NCI-H2029 treated with DMSO at 0.1 percent for 48 hours (cell line): ENCODE measurements at regions not wholly inside any gene's neighbourhood (a gene's known extent, or its start where the extent isn't known, plus 50 kb on each side); places are given as distances from the start of the nearest gene placed in this dataset.
"Not testable (repeated sequence)": the region's sequence is repeated elsewhere in the genome, so short reads cannot be mapped to it uniquely, and the experiment has no call there.

Experiments
- DNase-seq: peaks from one replicate; lab custom pipeline; 2025; lab: John Stamatoyannopoulos, UW

DNA sequence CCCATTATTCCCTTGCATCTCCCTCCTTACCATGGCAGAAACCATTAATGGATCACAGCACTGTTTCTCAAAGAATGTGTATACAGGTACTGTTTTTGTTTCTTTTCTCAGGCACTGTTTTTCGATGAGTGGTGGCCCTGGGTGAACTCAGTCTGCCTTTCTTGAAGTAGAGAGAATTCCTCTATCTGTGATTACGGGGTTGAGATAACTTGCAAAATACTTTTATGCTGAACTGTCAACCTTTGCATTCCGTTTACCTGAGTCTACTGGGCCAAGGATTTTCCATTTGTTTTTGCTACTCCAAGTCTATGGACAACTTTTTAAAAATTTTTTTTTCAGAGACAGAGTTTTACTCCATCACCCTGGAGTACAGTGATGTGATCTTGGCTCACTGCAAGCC is 82.7 kb upstream of the CLINT1 start:
- DNase-seq: no peak

DNA sequence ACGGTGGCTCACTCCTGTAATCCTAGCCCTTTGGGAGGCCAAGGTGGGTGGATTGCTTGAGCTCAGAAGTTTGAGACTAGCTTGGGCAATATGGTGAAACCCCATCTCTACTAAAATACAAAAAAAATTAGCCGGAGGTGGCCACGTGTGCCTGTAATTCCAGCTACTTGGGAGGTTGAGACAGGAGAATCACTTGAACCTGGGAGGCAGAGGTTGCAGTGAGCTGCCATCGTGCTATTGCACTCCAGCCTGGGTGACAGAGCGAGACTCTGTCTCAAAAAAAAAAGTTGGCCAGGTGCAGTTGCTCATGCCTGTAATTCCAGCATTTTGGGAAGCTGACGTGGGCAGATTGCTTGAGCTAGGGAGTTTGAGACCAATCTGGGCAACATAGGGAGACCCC is 79.2 kb upstream of the CLINT1 start:
- DNase-seq: not testable (repeated sequence)

DNA sequence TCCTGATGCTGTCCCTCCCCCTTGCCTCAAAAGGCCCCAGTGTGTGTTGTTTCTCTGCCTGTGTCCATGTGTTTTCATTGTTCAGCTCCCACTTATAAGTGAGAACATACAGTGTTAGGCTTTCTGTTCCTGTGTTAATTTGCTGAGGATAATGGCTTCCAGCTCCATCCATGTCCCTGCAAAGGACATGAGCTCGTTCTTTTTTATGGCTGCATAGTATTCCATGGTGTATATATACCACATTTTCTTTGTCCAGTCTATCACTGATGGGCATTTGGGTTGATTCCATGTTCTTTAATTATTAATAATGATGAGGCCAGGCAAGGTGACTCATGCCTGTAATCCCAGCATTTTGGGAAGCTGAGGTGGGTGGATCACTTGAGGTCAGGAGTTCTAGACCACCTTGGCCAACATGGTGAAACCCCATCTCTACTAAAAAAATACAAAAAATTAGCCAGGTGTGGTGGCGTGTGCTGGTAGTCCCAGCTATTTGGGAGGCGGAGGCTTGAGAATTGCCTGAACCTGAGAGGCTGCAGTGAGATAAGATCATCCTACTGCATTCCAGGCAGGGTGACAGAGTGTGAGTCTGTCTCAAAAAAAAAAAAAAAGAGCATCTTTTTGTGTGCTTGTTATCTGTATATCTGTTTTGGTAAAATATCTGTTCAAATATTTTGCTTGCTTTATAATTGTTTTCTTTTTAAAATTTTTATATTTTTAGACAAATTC is 78.0 kb upstream of the CLINT1 start:
- not testable (repeated sequence) for DNase-seq

DNA sequence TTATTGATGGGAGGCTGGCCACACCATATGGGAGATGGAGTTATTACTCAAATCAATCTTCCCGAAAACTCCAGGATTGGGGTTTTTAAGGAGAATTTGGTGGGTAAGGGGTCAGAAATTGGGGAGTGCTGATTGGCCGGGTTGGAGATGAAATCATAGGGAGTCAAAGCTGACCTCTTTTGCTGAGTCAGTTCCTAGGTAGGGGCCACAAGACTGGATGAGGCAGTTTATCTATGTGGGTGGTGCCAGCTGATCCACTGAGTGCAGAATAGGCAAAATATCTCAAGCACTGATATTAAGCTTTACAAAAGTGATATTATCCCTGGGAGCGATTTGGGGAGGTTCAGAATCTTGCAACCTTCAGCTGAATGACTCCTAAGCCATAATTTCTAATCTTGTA is 75.7 kb upstream of the CLINT1 start:
- no peak for DNase-seq

DNA sequence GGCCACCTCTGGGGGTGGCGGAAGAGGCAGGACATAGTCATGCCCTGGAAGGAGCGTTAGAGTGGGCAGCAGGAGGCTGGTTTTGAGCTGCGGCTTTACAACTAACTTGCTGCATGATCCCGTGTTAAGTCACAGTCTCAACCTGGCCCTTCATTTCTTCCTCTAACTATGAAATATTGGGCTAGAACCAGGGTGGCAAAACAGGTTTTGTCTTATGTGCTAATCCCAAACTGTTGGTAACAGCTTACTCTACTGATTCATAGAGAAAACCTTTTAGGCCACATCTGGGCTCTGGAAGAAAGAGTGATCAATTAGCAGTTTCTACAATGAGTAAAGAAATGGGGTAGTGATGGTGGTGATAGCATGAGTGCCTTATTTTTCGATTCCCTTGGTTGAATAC is 74.1 kb upstream of the CLINT1 start:
- no peak for DNase-seq

DNA sequence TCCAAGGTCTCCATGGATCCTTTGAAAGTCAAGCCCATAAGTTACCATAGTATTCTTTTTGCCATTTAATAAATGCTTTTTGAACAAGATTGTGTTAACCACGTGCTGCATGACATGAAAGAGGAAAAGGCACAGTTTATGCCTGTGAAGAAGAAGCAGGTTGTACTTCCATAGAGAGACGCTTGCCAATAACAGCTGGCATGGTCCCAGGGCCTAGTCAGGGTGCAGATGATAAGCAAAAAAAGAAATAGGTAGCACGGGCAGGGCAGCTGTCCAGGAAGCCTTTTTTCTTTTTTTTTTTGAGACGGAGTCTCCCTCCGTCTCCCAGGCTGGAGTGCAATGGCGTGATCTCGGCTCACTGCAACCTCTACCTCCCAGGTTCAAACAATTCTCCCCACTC is 71.8 kb upstream of the CLINT1 start:
- peak; percentile 26 for DNase-seq

DNA sequence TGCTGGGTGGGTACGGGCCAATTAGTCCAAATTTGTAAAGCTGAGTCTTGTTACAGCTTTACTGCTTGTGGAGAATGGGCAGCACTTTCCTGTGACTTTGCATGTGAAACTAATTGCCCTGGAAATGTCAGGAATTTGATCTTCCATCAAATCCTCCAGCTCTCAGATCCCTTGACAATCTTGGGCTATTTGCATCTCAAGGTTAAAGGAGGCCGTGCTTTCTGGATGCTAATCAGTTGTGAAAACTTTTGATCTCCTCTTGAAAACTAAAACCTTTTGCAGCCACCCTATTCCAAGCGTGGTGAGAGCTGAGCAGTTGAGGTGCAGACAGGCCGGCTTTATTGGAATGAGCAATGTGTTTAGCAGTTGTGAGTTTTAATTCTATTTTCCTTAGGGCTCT is 68.0 kb upstream of the CLINT1 start:
- no peak for DNase-seq

DNA sequence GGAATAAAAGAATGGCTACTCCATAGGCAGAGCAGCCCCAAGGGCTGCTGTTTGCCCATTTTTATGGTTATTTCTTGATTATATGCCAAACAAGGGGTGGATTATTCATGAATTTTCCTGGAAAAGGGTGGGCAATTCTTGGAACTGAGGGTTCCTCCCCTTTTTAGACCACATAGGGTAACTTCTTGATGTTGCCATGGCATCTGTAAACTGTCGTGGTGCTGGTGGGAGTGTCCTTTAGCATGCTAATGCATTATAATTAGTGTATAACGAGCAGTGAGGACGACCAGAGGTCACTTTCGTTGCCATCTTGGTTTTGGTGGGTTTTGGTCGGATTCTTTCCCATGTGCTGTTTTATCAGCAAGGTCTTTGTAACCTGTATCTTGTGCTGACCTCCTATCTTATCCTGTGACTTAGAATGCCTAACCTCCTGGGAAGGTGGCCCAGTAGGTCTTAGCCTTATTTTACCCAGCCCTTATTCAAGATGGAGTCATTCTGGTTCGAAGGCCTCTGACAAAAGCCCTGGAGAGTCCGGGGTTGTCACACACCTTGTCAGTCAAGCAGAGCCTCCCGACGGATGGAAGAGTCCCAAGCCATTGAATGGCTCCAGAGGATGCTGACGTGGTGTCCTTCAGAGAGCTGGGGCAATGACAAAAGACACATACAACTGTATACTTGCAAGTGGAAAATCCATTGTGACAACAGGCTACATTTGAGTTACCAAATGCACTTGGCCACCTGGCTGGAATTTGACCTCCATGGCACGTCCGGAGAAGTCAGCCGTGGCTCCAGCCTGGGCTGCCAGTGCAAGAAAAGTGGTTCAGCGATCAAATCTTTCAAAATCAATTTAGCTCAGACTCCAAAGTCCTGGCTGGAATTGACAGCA is 67.1 kb upstream of the CLINT1 start:
- DNase-seq: no peak

DNA sequence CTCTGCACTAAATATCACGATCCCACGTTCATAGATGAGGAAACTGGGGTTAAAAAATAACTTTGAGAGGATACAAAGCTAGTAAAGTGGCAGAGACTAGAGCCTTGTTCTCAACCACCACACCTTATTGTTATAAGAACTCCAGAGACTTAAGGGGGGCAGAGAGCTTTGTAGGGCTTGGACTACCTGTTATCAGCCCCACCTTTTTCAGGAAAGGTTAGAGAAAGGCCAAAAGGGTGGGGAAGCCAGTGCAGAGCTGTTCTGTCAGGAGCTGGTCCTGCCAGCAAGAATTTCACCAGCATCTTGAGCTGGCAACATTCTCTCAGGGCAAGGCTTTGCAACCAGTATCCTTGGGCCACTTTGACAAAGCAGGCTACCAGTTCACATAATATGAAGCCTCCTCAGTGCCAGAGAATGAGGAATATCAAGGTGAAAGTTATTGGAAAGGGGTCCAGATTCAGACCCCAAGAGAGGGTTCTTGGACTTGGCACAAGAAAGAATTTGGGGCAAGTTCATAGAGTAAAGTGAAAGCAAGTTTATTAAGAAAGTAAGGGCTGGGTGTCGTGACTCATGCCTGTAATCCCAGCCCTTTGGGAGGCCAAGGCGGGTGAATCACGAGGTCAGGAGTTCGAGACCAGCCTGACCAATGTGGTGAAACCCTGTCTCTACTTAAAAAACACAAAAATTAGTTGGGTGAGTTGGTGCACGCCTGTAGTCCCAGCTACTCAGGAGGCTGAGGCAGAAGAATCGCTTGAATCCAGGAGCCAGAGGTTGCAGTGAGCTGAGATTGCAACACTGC is 66.2 kb upstream of the CLINT1 start:
- DNase-seq: no peak

DNA sequence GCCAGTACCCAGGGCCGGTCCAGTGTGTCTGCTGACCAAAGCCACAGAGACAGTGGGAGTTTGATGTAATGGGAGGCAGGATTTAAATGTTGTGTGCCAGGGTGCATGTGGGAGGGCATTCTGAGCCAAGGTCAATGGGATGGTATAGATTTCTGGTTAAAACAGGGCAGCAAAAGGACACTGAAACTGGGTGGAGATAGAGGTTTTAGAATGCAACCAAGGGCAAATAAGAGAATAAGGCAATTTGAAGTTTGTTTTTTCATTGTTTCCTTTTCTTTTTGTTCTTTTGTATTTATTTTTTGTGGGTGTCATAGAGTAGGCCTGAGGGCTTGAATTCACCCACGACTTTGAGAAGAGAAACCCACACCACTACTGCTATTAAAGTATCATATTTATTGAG is 65.5 kb upstream of the CLINT1 start:
- DNase-seq: no peak

DNA sequence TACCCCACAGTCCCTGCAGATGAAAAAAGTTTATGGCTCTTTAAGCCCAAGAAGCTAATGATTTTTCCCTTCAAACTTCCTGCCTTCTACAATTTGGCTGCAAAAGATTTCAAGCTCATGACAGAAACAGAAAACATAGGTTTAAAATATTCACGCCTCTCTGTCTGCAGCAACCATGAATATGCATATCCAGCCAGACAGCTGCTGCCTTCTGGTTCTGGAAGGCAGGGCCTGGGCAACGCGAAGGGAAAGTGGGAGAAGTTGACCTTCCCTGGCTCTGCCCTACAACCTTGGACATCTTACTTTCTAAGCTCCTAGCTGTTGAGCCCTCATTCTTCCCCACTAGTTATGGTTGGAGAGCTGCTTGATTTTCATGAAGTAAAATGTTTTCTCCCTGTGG is 64.8 kb upstream of the CLINT1 start:
- no peak for DNase-seq

DNA sequence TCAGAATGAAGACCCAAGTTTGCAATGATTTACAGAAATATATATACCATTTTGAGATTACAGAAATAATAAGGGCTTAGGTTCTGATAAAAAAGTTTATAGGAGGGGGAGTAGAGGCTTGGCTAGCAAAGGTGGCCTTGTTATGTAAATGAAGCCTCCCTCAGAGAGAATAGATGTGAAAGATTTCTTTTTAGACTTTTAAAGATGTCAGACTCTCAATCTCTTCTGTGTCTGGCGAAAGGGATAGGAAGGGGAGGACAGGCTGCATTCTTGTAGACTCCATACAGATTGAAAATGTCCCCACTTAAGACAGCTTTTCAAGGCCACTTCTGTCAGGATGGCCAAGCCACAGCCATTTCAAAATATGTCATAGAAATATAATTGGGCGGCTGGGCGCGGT is 63.1 kb upstream of the CLINT1 start:
- no peak for DNase-seq

DNA sequence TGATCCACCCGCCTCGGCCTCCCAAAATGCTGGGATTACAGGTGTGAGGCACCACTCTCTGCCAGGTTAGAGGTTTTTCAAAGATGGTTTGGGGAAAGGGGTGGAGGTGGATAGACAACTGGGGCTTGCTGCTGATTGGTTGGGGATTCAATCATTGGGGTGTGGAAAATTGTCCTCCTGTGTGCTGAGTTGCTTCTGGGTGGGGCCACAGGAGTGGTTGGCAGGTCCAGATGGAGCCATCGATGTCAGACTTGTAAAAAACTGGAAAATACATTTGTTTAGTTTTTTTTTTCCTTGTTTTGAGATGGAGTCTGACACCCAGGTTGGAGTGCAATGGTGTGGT is 61.9 kb upstream of the CLINT1 start:
- DNase-seq: no peak

DNA sequence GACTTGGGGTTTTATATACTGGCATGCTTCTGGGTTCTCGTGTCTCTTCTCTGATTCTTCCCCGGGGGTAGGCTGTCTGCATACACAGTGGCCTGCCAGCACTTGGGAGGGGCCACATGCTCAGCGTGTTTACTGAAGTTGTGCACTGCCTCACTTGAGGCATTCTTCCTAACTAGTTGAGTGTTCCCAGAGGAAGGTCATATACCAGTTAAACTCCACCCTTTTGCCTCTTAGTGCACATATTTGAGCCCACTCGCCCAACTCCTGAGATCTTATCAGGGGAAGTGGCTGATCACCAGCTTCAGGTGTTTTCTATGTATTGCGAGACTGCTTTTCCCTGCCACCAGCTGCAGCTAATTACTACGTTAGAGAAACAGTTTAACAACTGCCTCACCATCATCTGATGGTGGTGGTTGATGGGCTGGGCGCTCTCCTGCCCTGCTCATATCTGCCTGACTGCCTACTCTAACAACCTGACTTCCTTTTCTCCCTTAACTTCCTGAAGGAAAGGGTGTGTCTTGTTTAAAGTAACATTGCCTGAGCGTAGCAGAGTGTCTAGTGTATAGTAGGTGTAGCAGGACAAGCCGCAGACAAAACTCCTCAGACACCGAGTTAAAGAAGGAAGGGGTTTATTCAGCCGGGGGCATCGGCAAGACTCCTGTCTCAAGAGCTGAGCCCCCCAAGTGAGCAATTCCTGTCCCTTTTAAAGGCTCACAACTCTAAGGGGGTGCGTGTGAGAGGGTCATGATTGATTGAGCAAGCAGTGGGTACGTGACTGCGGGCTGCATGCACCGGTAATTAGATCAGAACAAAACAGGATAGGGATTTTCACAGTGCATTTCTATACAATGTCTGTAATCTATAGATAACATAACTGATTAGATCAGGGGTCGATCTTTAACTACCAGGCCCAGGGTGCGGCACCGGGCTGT is 60.1 kb upstream of the CLINT1 start:
- no peak for DNase-seq

DNA sequence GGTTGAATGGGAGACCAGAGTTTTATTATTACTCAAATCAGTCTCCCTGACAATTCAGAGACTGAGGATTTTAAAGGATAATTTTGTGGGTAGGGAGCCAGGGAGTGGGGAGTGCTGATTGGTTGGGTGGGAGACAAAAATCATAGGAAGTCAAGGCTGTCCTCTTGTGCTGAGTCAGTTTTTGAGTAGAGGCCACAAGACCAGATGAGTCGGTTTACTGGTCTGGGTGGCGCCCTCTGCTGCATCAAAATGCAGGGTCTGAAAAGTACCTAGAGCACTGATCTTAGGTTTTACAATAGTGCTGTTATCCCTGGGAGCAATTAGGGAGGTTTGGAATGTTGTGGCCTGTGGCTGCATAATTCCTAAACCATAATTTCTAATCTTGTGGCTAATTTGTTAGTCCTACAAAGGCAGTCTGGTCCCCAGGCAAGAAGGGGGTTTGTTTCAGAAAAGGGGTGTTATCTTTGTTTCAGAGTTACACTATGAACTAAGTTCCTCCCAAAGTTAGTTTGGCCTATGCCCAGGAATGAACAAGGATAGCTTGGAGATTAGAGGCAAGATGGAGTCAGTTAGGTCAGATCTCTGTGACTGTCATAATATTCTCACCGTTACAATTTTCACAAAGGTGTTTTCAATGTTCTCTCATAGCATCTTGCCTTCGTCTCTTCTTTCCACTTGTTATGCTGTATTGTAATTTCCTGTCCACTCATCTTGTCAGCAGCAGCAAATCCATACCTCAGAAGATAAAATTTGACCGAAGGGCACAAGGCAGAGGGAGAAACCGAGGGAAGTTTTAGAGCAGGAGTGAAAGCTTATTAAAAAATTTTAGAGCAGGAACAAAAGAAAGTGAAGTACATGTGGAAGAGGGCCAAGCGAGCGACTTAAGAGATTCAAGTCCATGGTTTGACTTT is 59.2 kb upstream of the CLINT1 start:
- peak; percentile 17 for DNase-seq

DNA sequence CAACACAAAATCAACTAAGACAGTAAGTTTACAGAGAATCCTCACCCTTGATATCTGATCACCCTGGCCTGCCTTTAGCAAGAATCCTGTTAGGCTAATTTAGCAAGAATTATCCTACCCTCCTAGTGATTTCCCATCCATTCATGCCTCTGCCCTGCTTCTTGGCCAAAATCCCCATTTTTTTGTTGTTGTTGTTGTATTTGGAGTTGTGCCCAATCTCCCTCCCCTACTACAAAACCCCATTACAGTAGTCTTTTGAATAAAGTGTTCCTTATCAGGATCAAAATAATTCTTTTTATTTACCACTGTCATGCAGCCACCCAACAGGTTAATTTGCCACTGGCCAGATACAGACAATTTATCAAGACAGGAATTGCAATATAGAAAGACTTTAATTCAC is 58.5 kb upstream of the CLINT1 start:
- DNase-seq: no peak

DNA sequence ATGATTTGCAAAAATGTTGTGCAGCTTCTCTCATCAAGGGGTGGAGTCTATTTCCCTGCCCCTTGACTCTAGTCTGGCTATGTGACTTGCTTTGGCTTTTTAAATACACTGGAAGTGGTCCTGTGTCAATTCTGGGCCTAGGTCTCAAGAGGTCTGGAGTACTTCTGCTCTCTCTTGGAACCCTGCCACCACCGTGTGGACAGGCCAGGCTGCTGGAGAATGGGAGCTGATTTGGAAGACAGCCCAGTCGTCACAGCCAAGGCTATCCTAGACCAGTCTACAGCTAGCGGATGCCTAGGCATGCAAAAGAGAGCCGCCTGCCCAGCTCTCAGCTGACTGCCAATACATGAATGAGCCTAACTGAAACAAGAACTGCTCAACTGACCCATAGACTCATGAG is 56.7 kb upstream of the CLINT1 start:
- DNase-seq: peak; percentile 98

DNA sequence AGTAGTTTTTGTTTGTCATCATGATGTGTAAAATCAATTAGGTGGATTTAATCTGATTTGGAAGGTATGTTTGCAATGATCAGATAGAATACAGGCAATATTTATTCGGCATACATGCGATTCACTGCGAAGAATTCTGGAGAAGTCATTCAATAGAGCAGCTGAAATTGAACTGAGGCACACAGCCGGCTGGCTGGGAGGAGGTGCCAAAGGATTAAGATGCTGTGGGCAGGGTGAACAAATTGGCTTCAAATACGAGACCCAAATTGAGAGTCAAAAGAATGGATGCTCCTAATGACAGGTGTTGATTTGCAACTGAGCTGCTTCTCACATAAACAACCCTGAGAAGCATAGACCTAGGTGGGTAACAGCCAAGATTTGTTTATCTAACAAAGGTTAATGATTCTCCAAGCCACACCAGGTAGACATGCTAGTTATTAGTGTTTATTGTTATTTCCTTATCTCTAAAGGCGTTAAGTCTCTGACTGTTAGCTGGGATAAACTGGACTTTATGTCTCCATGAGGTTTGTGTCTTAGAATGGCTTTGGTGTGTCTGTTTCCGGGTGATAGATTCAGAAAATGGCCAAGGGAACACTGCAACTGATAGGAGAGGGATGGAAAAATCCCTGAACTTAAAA is 55.3 kb upstream of the CLINT1 start:
- peak; percentile 14 for DNase-seq

DNA sequence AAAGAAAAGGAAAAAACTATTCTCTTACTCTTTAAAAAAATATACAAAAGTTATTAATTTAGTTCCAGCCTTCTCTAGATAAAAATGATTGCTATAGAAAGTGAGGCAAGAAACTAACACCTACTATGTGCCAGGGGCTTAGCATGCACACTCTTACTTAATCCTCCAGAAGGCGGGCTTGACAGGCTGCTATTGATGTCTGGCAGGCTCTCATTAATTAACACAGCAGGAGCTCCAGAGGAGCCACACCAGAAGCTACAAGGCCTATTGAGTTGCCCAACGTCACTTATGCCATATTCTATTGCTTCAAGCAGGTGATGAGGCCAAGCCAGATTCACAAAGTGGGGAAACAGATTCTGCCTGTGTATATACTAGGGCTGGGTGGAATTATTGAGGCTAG is 54.6 kb upstream of the CLINT1 start:
- peak; percentile 30 for DNase-seq
